ENCODE measurements at regions not wholly inside any gene's neighbourhood (a gene's known extent, or its start where the extent isn't known, plus 50 kb on each side); places are given as distances from the start of the nearest gene placed in this dataset.

DNA sequence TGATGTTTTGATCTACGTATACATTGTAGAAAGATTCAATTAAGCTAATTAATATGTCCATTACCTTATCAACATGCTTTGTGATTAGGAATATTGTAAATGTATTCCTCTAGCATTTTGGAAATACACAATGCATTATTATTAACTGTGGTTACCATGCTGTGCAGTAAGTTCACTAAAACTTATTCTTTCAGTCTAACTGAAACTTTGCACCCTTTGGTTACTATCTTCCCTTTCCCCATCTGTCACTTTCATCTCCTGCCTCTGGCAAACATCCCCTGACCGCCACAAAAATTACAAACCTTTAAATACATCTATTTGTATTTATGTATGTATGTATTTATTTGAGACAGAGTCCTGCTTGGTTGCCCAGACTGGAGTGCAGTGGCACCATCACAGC, 388.0 kb downstream of the NYAP2 start:
- TF ChIP-seq, protein P1, sequence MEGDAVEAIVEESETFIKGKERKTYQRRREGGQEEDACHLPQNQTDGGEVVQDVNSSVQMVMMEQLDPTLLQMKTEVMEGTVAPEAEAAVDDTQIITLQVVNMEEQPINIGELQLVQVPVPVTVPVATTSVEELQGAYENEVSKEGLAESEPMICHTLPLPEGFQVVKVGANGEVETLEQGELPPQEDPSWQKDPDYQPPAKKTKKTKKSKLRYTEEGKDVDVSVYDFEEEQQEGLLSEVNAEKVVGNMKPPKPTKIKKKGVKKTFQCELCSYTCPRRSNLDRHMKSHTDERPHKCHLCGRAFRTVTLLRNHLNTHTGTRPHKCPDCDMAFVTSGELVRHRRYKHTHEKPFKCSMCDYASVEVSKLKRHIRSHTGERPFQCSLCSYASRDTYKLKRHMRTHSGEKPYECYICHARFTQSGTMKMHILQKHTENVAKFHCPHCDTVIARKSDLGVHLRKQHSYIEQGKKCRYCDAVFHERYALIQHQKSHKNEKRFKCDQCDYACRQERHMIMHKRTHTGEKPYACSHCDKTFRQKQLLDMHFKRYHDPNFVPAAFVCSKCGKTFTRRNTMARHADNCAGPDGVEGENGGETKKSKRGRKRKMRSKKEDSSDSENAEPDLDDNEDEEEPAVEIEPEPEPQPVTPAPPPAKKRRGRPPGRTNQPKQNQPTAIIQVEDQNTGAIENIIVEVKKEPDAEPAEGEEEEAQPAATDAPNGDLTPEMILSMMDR (IDR thresholded peaks at IDR 0.05; ENCODE audit: insufficient read depth, low read length), result no peak
- TF ChIP-seq, protein P2, sequence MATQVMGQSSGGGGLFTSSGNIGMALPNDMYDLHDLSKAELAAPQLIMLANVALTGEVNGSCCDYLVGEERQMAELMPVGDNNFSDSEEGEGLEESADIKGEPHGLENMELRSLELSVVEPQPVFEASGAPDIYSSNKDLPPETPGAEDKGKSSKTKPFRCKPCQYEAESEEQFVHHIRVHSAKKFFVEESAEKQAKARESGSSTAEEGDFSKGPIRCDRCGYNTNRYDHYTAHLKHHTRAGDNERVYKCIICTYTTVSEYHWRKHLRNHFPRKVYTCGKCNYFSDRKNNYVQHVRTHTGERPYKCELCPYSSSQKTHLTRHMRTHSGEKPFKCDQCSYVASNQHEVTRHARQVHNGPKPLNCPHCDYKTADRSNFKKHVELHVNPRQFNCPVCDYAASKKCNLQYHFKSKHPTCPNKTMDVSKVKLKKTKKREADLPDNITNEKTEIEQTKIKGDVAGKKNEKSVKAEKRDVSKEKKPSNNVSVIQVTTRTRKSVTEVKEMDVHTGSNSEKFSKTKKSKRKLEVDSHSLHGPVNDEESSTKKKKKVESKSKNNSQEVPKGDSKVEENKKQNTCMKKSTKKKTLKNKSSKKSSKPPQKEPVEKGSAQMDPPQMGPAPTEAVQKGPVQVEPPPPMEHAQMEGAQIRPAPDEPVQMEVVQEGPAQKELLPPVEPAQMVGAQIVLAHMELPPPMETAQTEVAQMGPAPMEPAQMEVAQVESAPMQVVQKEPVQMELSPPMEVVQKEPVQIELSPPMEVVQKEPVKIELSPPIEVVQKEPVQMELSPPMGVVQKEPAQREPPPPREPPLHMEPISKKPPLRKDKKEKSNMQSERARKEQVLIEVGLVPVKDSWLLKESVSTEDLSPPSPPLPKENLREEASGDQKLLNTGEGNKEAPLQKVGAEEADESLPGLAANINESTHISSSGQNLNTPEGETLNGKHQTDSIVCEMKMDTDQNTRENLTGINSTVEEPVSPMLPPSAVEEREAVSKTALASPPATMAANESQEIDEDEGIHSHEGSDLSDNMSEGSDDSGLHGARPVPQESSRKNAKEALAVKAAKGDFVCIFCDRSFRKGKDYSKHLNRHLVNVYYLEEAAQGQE (IDR thresholded peaks at IDR 0.05; ENCODE audit: insufficient replicate concordance, low read depth), result no peak
- TF ChIP-seq POLR2AphosphoS5 (IDR thresholded peaks at IDR 0.05; ENCODE audit: low read depth), result no peak
